ENCODE measurements at regions not wholly inside any gene's neighbourhood (a gene's known extent, or its start where the extent isn't known, plus 50 kb on each side); places are given as distances from the start of the nearest gene placed in this dataset.

GRCh38 chr9:89888233-89888632, 283.4 kb downstream of the GADD45G start:
- DNase-seq: no peak

GRCh38 chr9:89888677-89889076, 283.9 kb downstream of the GADD45G start:
- no peak for DNase-seq

GRCh38 chr9:89889865-89890264, 285.1 kb downstream of the GADD45G start:
- DNase-seq: no peak

- DNase-seq: no peak
Observed at GRCh38 chr9:89890326-89890980, 285.6 kb downstream of the GADD45G start.

- no peak for DNase-seq
Observed at GRCh38 chr9:89891221-89891590, 286.4 kb downstream of the GADD45G start.

GRCh38 chr9:89891591-89892304, 286.9 kb downstream of the GADD45G start:
- no peak for DNase-seq

- no peak for DNase-seq
Observed at GRCh38 chr9:89892920-89893319, 288.1 kb downstream of the GADD45G start.

GRCh38 chr9:89893886-89894285, 289.1 kb downstream of the GADD45G start:
- no peak for DNase-seq

GRCh38 chr9:89896806-89897340, 292.1 kb downstream of the GADD45G start:
- DNase-seq: no peak

- DNase-seq: no peak
Observed at GRCh38 chr9:89899573-89899972, 294.8 kb downstream of the GADD45G start.

GRCh38 chr9:89901920-89902319, 297.1 kb downstream of the GADD45G start:
- no peak for DNase-seq

GRCh38 chr9:89902450-89903140, 297.8 kb downstream of the GADD45G start:
- DNase-seq: no peak

- DNase-seq: no peak
Observed at GRCh38 chr9:89903141-89903475, 298.3 kb downstream of the GADD45G start.

- no peak for DNase-seq
Observed at GRCh38 chr9:89905606-89906338, 301.0 kb downstream of the GADD45G start.

- no peak for DNase-seq
Observed at GRCh38 chr9:89911721-89912604, 307.2 kb downstream of the GADD45G start.

- DNase-seq: no peak
Observed at GRCh38 chr9:89912605-89912953, 307.8 kb downstream of the GADD45G start.

GRCh38 chr9:89915187-89915586, 310.4 kb downstream of the GADD45G start:
- no peak for DNase-seq

GRCh38 chr9:89916001-89916597, 311.3 kb downstream of the GADD45G start:
- DNase-seq: no peak

GRCh38 chr9:89917861-89918260, 313.0 kb downstream of the GADD45G start:
- no peak for DNase-seq

- DNase-seq: peak; percentile 32
Observed at GRCh38 chr9:89919171-89919681, 314.4 kb downstream of the GADD45G start.

- DNase-seq: no peak
Observed at GRCh38 chr9:89920131-89920530, 315.3 kb downstream of the GADD45G start.

GRCh38 chr9:89920951-89921350, 316.1 kb downstream of the GADD45G start:
- no peak for DNase-seq

Data from CD4-positive, alpha-beta T cell treated with Interleukin-15 for 1 hour (primary cell).